OCI-LY1 (cell line): ENCODE measurements at regions not wholly inside any gene's neighbourhood (a gene's known extent, or its start where the extent isn't known, plus 50 kb on each side); places are given as distances from the start of the nearest gene placed in this dataset.

Experiments
- H2AFZ ChIP-seq: fragments of 200-600 bp; sonication (generic), shearing (Covaris generic); 2 replicates; pipeline ENCODE4 v1.6.0; 2014; ENCODE audit warnings: antibody characterized with exemption, mild to moderate bottlenecking, low read length
- H3F3A ChIP-seq: fragments of 200-600 bp; sonication (generic), shearing (Covaris generic); 2 replicates; pipeline ENCODE4 v1.6.0; 2014; ENCODE audit warnings: mild to moderate bottlenecking, antibody characterized with exemption, low read length, moderate library complexity; ENCODE audit not compliant: insufficient read depth
- H3K27ac ChIP-seq: fragments of 200-600 bp; sonication (generic); 2 replicates; pipeline ENCODE4 v1.5.1; 2014; ENCODE audit warnings: low read length, mixed run types, mild to moderate bottlenecking, low read depth; ENCODE audit not compliant: poor library complexity, severe bottlenecking
- H3K27me3 ChIP-seq: fragments of 200-600 bp; sonication (generic); 2 replicates; pipeline ENCODE4 v1.6.0; 2014; ENCODE audit warnings: antibody characterized with exemption, mild to moderate bottlenecking, low read length, moderate library complexity; ENCODE audit not compliant: insufficient read depth
- H3K36me3 ChIP-seq: fragments of 200-600 bp; sonication (generic); 2 replicates; pipeline ENCODE4 v1.6.1; 2014; ENCODE audit warnings: mild to moderate bottlenecking, antibody characterized with exemption, low read length, moderate library complexity, mixed read lengths; ENCODE audit not compliant: insufficient read depth
- H3K4me1 ChIP-seq: fragments of 200-600 bp; sonication (generic); 2 replicates; pipeline ENCODE4 v1.5.1; 2014; ENCODE audit warnings: mild to moderate bottlenecking, low read length, moderate library complexity; ENCODE audit not compliant: insufficient read depth, severe bottlenecking
- H3K4me2 ChIP-seq: fragments of 200-600 bp; sonication (generic), shearing (Covaris generic); 2 replicates; pipeline ENCODE4 v1.6.1; 2014; ENCODE audit warnings: low read length
- H3K4me3 ChIP-seq: fragments of 200-600 bp; sonication (generic); 2 replicates; pipeline ENCODE4 v1.5.1; 2014; ENCODE audit warnings: low read length, low read depth, mild to moderate bottlenecking, mixed read lengths; ENCODE audit not compliant: poor library complexity, severe bottlenecking
- H3K79me2 ChIP-seq: fragments of 200-600 bp; shearing (Covaris generic); 2 replicates; pipeline ENCODE4 v1.6.1; 2016; ENCODE audit warnings: mixed run types, low read length, mixed read lengths; ENCODE audit not compliant: insufficient read depth
- H3K9ac ChIP-seq: fragments of 200-600 bp; sonication (generic), shearing (Covaris generic); 2 replicates; pipeline ENCODE4 v1.6.1; 2014; ENCODE audit warnings: mild to moderate bottlenecking, low read length, mixed read lengths
- H3K9me2 ChIP-seq: fragments of 200-600 bp; sonication (generic), shearing (Covaris generic); 2 replicates; pipeline ENCODE4 v1.6.1; 2014; ENCODE audit warnings: low read depth, mild to moderate bottlenecking, low read length, mixed read lengths
- H3K9me3 ChIP-seq: fragments of 200-600 bp; shearing (Covaris generic); 2 replicates; pipeline ENCODE4 v1.6.1; 2014; ENCODE audit warnings: low read length, mixed read lengths
- H4K20me1 ChIP-seq: fragments of 200-600 bp; sonication (generic), shearing (Covaris generic); 2 replicates; pipeline ENCODE4 v1.6.0; 2016; ENCODE audit warnings: mild to moderate bottlenecking, low read length; ENCODE audit not compliant: insufficient read depth
- CTCF ChIP-seq: fragments of 200-600 bp; sonication (generic), shearing (Covaris generic); IDR thresholded peaks from 2 replicates; pipeline ENCODE4 v1.5.1; 2017; ENCODE audit warnings: mild to moderate bottlenecking, antibody characterized with exemption, low read length, moderate library complexity, mixed read lengths
- EZH2 ChIP-seq: fragments of 200-600 bp; sonication (generic), shearing (Covaris generic); IDR thresholded peaks from 2 replicates; pipeline ENCODE4 v1.8.0; 2017; ENCODE audit warnings: borderline replicate concordance, mixed run types, mild to moderate bottlenecking, antibody characterized with exemption, low read length, moderate library complexity, mixed read lengths

GRCh38 chr15:81749716-81750375 lies 296.0 kb downstream of the MEX3B start:
- H3K4me3 ChIP-seq, result no peak overlapping the region
- H4K20me1 ChIP-seq, result no peaks in the 10 kb centered on the region
- no peaks in the 10 kb centered on the region for H3K36me3 ChIP-seq
- no peaks in the 10 kb centered on the region for H3K9me3 ChIP-seq
- no peaks in the 10 kb centered on the region for H3F3A ChIP-seq
- no peaks in the 10 kb centered on the region for H3K4me1 ChIP-seq
- H3K9me2 ChIP-seq, result no peaks in the 10 kb centered on the region
- no peaks in the 10 kb centered on the region for H3K27me3 ChIP-seq
- H3K4me2 ChIP-seq, result no peak overlapping the region
- no peaks in the 10 kb centered on the region for H3K79me2 ChIP-seq
- no peak overlapping the region for H3K27ac ChIP-seq
- H2AFZ ChIP-seq, result no peak overlapping the region
- H3K9ac ChIP-seq, result no peak overlapping the region
- TF ChIP-seq EZH2 (no peak), CTCF (no peak)

DNA sequence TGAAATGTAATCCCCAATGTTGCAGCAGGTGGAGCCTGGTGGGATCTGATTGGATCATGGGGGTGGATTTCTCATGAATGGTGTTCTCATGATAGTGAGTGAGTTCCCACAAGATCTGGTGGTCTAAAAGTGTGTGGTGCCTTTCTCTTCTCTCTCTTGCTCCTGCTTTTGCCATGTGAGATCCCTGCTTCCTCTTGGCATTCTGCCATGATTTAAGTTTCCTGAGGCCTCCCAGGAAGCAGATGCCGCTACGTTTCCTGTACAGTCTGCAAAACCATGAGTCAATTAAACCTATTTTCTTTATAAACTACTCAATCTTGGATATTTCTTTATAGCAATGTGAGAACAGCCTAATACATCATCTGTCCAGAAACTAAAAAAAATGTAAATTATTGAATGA lies 298.3 kb downstream of the MEX3B start:
- Histone ChIP-seq H3K9me2 (no peaks in the 10 kb centered on the region), H3K4me1 (no peaks in the 10 kb centered on the region), H3K4me2 (no peak overlapping the region), H3K4me3 (no peak overlapping the region), H3K27me3 (no peaks in the 10 kb centered on the region), H2AFZ (no peak overlapping the region), H4K20me1 (no peaks in the 10 kb centered on the region), H3K9me3 (no peaks in the 10 kb centered on the region), H3K79me2 (no peaks in the 10 kb centered on the region), H3F3A (no peaks in the 10 kb centered on the region), H3K27ac (no peak overlapping the region), H3K9ac (no peak overlapping the region), H3K36me3 (no peaks in the 10 kb centered on the region)
- TF ChIP-seq CTCF (no peak), EZH2 (no peak)

DNA sequence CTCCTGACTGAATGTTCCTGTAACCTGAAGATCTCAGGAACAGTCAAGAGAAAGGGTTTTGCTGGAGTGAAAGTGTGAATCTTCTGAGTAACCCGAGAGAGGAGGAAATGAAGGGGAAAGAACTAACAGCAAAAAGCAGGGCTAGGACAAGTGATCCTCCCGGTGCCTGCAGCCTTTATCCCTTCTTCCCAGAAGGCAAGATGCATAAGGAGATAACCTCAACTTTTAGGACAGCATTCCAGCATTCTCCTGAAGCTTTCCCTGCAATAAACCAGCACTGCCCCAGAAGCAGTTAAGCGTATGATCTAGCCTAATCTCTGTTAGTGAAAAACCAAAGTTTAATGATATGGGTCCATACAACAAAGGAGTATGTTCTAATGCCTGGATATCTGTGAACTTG lies 298.8 kb downstream of the MEX3B start:
- no peaks in the 10 kb centered on the region for H3F3A ChIP-seq
- H3K36me3 ChIP-seq, result no peaks in the 10 kb centered on the region
- no peaks in the 10 kb centered on the region for H4K20me1 ChIP-seq
- H3K9me2 ChIP-seq, result no peaks in the 10 kb centered on the region
- no peaks in the 10 kb centered on the region for H3K79me2 ChIP-seq
- H3K9ac ChIP-seq, result no peak overlapping the region
- H3K27me3 ChIP-seq, result no peaks in the 10 kb centered on the region
- H3K4me2 ChIP-seq, result no peak overlapping the region
- H3K9me3 ChIP-seq, result no peaks in the 10 kb centered on the region
- H3K27ac ChIP-seq, result no peak overlapping the region
- TF ChIP-seq EZH2 (no peak), CTCF (no peak)
- H3K4me3 ChIP-seq, result no peak overlapping the region
- no peak overlapping the region for H2AFZ ChIP-seq
- no peaks in the 10 kb centered on the region for H3K4me1 ChIP-seq
